ENCODE measurements at regions not wholly inside any gene's neighbourhood (a gene's known extent, or its start where the extent isn't known, plus 50 kb on each side); places are given as distances from the start of the nearest gene placed in this dataset.

GRCh38 chr11:90823446-90823845 lies 600.6 kb upstream of the CHORDC1 start:
- no peak for TF ChIP-seq CTCF (IDR thresholded peaks at IDR 0.05; ENCODE audit: extremely low read depth in 1 of 2, insufficient read depth in 1 of 2, low read depth in 1 of 2, low read length in 2 of 2)
- no peak for TF ChIP-seq POLR2A (IDR thresholded peaks at IDR 0.05; ENCODE audit: low read depth, low read length)
- TF ChIP-seq MYC (IDR thresholded peaks at IDR 0.05; ENCODE audit: low read depth, low read length), result no peak
- no peak for TF ChIP-seq JUN (IDR thresholded peaks at IDR 0.05; ENCODE audit: borderline replicate concordance, insufficient read depth, insufficient read length, low read depth)
- no peak for TF ChIP-seq EZH2 (IDR thresholded peaks at IDR 0.05; ENCODE audit: borderline replicate concordance, low read depth, low read length, severe bottlenecking)
- no peak for TF ChIP-seq POLR2AphosphoS5 (IDR thresholded peaks at IDR 0.05; ENCODE audit: insufficient read depth, low read depth, low read length)
- TF ChIP-seq GATA2 (IDR thresholded peaks at IDR 0.05; ENCODE audit: insufficient read depth, insufficient read length, low read depth, low read length), result no peak
- no peak for TF ChIP-seq FOS (IDR thresholded peaks at IDR 0.05; ENCODE audit: borderline replicate concordance, insufficient read depth, low read length)
- no peak for TF ChIP-seq MAX (IDR thresholded peaks at IDR 0.05; ENCODE audit: insufficient read depth, insufficient read length)

Data from endothelial cell of umbilical vein (primary cell).